Naive thymus-derived CD4-positive, alpha-beta T cell (primary cell): ENCODE measurements at regions not wholly inside any gene's neighbourhood (a gene's known extent, or its start where the extent isn't known, plus 50 kb on each side); places are given as distances from the start of the nearest gene placed in this dataset.

Source experiments
- ATAC-seq: fragments of 150-1000 bp; cut with Tn5 transposase; 2 replicates; pipeline ENCODE4 v1.10.0; 2021; ENCODE audit warnings: mild to moderate bottlenecking, moderate library complexity
- CTCF ChIA-PET: fragments of 350-600 bp; sonication (Branson Sonifier 250); formaldehyde crosslinking; loops from one replicate; lab custom pipeline; 2021; ENCODE audit warnings: antibody characterized with exemption; lab: Charles Lee
- POLR2A ChIA-PET: fragments of 350-600 bp; sonication (Branson Sonifier 250); formaldehyde crosslinking; loops from one replicate; lab custom pipeline; 2021; ENCODE audit warnings: antibody characterized with exemption, inconsistent platforms; lab: Charles Lee
- DNase-seq, 9 donors: peaks; one replicate each; pipeline versions ENCODE4 v3.0.0 to v3.0.0-alpha.2; 2020 to 2022; ENCODE audit warnings: mixed read lengths in 1 of 9
- H3K27ac ChIP-seq: one replicate; pipeline ENCODE4 v1.7.0; 2013; ENCODE audit warnings: mild to moderate bottlenecking, low read depth, low read length, moderate library complexity
- H3K27me3 ChIP-seq, 2 donors: one replicate each; pipeline ENCODE4 v1.7.0; 2013; ENCODE audit warnings: low read length in 2 of 2, mild to moderate bottlenecking in 2 of 2, moderate library complexity in 2 of 2; ENCODE audit not compliant: control insufficient read depth in 2 of 2, insufficient read depth in 2 of 2
- H3K36me3 ChIP-seq, 3 experiments: 1 replicate in 2 of 3; 2 replicates in 1 of 3; pipeline ENCODE4 v1.7.0; 2013; ENCODE audit warnings: low read length in 3 of 3, mild to moderate bottlenecking in 3 of 3, moderate library complexity in 1 of 3; ENCODE audit not compliant: insufficient read depth in 3 of 3, control insufficient read depth in 2 of 3
- H3K4me1 ChIP-seq, 2 donors: one replicate each; pipeline ENCODE4 v1.7.0; 2013; ENCODE audit warnings: low read length in 2 of 2, mild to moderate bottlenecking in 2 of 2, moderate library complexity in 1 of 2; ENCODE audit not compliant: control insufficient read depth in 2 of 2, insufficient read depth in 2 of 2
- H3K4me3 ChIP-seq: 2 replicates; pipeline ENCODE4 v1.7.0; 2013; ENCODE audit warnings: mild to moderate bottlenecking, low read length
- H3K9me3 ChIP-seq, 3 experiments: 1 replicate in 2 of 3; 2 replicates in 1 of 3; pipeline ENCODE4 v1.7.0; 2013; ENCODE audit warnings: low read length in 3 of 3; ENCODE audit not compliant: control insufficient read depth in 2 of 3
- H3K27ac Mint-ChIP-seq, 9 donors: one replicate each; pipeline ENCODE4 v1.8.0; 2020 to 2022; ENCODE audit warnings: mixed read lengths in 9 of 9, mild to moderate bottlenecking in 8 of 9, moderate library complexity in 5 of 9, inconsistent platforms in 2 of 9
- H3K27me3 Mint-ChIP-seq, 5 donors: one replicate each; pipeline ENCODE4 v1.8.0; 2021 to 2022; ENCODE audit warnings: mixed read lengths in 5 of 5, mild to moderate bottlenecking in 1 of 5
- H3K36me3 Mint-ChIP-seq, 5 donors: one replicate each; pipeline ENCODE4 v1.8.0; 2020 to 2022; ENCODE audit warnings: mixed read lengths in 5 of 5, mild to moderate bottlenecking in 3 of 5, inconsistent platforms in 1 of 5
- H3K4me1 Mint-ChIP-seq, 7 donors: one replicate each; pipeline ENCODE4 v1.8.0; 2020 to 2022; ENCODE audit warnings: mixed read lengths in 7 of 7, mild to moderate bottlenecking in 3 of 7, inconsistent platforms in 1 of 7
- H3K4me3 Mint-ChIP-seq, 10 donors: one replicate each; pipeline ENCODE4 v1.8.0; 2020 to 2022; ENCODE audit warnings: mild to moderate bottlenecking in 10 of 10, mixed read lengths in 10 of 10, moderate library complexity in 6 of 10, inconsistent platforms in 2 of 10
- H3K9me3 Mint-ChIP-seq, 11 donors: one replicate each; pipeline ENCODE4 v1.8.0; 2020 to 2022; ENCODE audit warnings: mixed read lengths in 11 of 11, mild to moderate bottlenecking in 4 of 11, inconsistent platforms in 1 of 11, moderate library complexity in 1 of 11
- intact Hi-C, 2 donors: fragments of 100-400 bp; cut with micrococcal nuclease; formaldehyde crosslinking; loops; one replicate each; pipeline ENCODE4 v1.15.1; 2023

DNA sequence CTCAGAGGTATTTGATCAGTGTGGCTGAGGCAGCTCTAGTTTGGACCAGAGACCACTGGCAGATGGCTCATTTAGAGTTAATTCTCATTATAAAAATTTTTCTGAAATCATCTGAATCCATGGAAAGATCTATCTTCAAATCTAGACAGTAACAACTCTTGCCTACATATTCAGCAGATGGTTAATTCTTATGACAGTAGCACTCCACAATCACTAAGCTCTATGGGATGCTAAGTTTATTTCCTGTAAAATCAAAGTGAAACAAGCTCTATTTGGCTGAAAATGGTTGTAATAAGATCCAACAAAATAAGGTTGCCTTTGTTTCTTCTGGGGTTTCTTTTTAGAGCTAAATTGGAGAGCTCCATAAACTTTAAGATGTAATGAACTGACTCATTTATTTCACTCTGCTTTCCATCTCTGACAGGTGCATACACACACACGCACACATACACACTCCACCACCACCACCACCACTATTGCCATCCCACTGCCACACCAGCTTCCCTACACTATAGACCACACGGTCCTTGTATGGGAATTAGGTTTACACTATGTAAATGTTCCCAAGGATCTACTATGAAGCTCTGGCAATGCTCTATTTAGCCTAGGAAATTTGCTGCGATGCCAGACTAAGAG is 293.1 kb downstream of the RPAP3 start:
- Mint-ChIP-seq H3K36me3 (peaks cover 0 to 14% (median 0%) of the 10 kb centered on the region in 5 donors), H3K4me1 (peaks cover 32 to 82% (median 77%) of the 10 kb centered on the region in 7 donors), H3K9me3 (peaks cover 0 to 2% (median 0%) of the 10 kb centered on the region in 11 donors), H3K4me3 (peak overlapping the region in 7 of 10 donors; percentile 5 to 66 (median 50)), H3K27ac (peak overlapping the region in 8 of 9 donors; percentile 23 to 91 (median 80)), H3K27me3 (no peaks in the 10 kb centered on the region)
- CTCF ChIA-PET: interaction anchor here (0.6 to 1.6 kb wide), 9 partner anchors 8 to 391 kb away, joined by 3 to 7 read pairs (median 3); no protein-coding TSS in a partner anchor
- POLR2A ChIA-PET: interaction anchor here (0.5 to 2.0 kb wide), 4 partner anchors 52 to 293 kb away, joined by 3 to 6 read pairs (median 4); partner anchors contain the start of gene RPAP3
- ATAC-seq (no peak), DNase-seq (no peak)
- no peak overlapping the region for H3K4me3 ChIP-seq
- no peaks in the 10 kb centered on the region for H3K9me3 ChIP-seq
- no peaks in the 10 kb centered on the region for H3K36me3 ChIP-seq
- H3K27me3 ChIP-seq: no peaks in the 10 kb centered on the region
- peaks cover 11 to 61% of the 10 kb centered on the region in 2 donors for H3K4me1 ChIP-seq
- H3K27ac ChIP-seq: no peak overlapping the region
- intact Hi-C loops: loop anchor here in 1 of 2 donors (10.0 kb wide), 1 partner anchor 738 kb away; no protein-coding TSS in a partner anchor

DNA sequence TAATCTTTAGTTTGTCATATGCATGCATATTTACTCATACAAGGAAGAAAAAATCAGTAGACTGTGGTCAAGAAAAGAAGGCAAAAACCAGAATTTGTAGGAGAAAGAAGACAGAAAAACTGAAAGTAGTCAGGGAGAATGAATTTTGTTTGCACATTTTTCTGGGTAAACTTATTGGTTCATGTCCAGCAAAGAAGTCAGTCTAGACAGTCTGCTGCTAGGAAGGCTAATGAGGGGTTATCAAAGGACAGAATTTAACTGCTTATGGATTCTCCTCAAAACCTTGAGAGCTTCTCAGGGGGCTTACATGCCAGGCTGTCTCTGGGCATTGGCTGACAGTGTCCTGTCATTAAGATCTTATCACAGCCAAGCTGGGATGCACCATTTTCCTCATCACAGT is 293.9 kb downstream of the RPAP3 start:
- H3K9me3 Mint-ChIP-seq: peaks cover 0 to 2% (median 0%) of the 10 kb centered on the region in 11 donors
- H3K27ac Mint-ChIP-seq: peak overlapping the region in 8 of 9 donors; percentile 7 to 91 (median 80)
- ChIA-PET POLR2A (interaction anchor here (0.9 to 2.0 kb wide), 4 partner anchors 20 to 210 kb away, joined by 3 to 6 read pairs (median 4); no protein-coding TSS in a partner anchor), CTCF (interaction anchor here (0.9 to 1.4 kb wide), 3 partner anchors 105 to 390 kb away, joined by 3 read pairs; no protein-coding TSS in a partner anchor)
- no peaks in the 10 kb centered on the region for H3K36me3 ChIP-seq
- no peaks in the 10 kb centered on the region for H3K27me3 Mint-ChIP-seq
- H3K27me3 ChIP-seq: no peaks in the 10 kb centered on the region
- intact Hi-C loops: loop anchor here in 1 of 2 donors (10.0 kb wide), 1 partner anchor 737 kb away; no protein-coding TSS in a partner anchor
- H3K4me3 Mint-ChIP-seq: peak overlapping the region in 2 of 10 donors; percentile 49 to 67
- H3K4me1 ChIP-seq: peaks cover 13 to 69% of the 10 kb centered on the region in 2 donors
- no peak overlapping the region for H3K27ac ChIP-seq
- DNase-seq (no peak), ATAC-seq (no peak)
- H3K9me3 ChIP-seq: no peaks in the 10 kb centered on the region
- peaks cover 37 to 90% (median 84%) of the 10 kb centered on the region in 7 donors for H3K4me1 Mint-ChIP-seq
- peaks cover 0 to 14% (median 0%) of the 10 kb centered on the region in 5 donors for H3K36me3 Mint-ChIP-seq
- H3K4me3 ChIP-seq: no peak overlapping the region

DNA sequence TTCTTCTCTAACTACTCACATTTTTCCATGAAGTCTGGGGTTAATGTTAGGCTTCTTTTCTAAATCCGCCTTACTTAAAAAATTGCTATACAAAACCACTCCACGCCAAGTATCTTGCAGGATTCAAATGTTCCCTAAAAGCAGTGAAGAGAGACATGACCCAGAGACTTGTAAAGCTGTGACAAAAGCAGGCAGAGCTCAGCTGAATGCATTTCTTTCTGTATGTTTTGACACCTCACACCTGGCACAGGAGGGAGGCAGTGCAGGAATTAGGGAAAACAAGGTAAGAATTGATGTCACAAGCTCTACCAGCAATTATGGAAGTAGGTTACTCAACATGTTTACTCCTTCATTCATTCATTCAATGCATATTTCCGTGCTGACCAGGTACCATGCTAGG is 295.0 kb downstream of the RPAP3 start:
- Histone ChIP-seq H3K27me3 (no peaks in the 10 kb centered on the region), H3K4me3 (no peak overlapping the region), H3K4me1 (peaks cover 13 to 71% of the 10 kb centered on the region in 2 donors), H3K36me3 (no peaks in the 10 kb centered on the region), H3K27ac (peak overlapping the region; percentile 43), H3K9me3 (no peaks in the 10 kb centered on the region)
- peaks cover 0 to 14% (median 0%) of the 10 kb centered on the region in 5 donors for H3K36me3 Mint-ChIP-seq
- H3K27ac Mint-ChIP-seq: peak overlapping the region; percentile 16 to 94 (median 84)
- H3K4me3 Mint-ChIP-seq: peak overlapping the region in 8 of 10 donors; percentile 9 to 75 (median 54)
- peaks cover 39 to 94% (median 89%) of the 10 kb centered on the region in 7 donors for H3K4me1 Mint-ChIP-seq
- ATAC-seq: no peak
- ChIA-PET CTCF (interaction anchor here (0.6 to 4.6 kb wide), 5 partner anchors 13 to 378 kb away, joined by 3 to 34 read pairs (median 4); no protein-coding TSS in a partner anchor), POLR2A (interaction anchor here (1.0 to 2.1 kb wide), 3 partner anchors 13 to 104 kb away, joined by 4 to 8 read pairs (median 5); no protein-coding TSS in a partner anchor)
- no peak for DNase-seq
- peaks cover 0 to 3% (median 0%) of the 10 kb centered on the region in 11 donors for H3K9me3 Mint-ChIP-seq
- H3K27me3 Mint-ChIP-seq: no peaks in the 10 kb centered on the region
- intact Hi-C loops: loop anchor here in 1 of 2 donors (10.0 kb wide), 1 partner anchor 736 kb away; no protein-coding TSS in a partner anchor

DNA sequence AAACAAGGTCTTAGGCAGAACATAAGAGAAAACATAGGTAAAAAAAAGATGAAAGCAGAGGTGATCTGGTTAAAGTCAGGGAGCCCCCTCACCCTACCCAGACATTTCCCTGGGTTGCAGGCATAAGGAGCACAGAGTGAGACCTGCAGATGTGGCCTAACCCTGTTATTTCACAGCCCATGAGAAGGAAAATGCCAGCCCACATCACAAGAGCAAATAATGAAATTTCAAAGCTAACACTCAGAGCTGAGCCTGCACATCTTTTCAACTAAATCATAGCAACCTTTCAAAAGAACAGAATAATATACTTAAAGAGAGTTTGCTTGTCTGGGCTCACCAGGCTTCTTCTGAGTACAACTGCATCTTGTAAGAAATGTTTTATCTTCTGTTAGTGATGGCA is 295.4 kb downstream of the RPAP3 start:
- H3K4me1 ChIP-seq: peaks cover 13 to 71% of the 10 kb centered on the region in 2 donors
- Mint-ChIP-seq H3K36me3 (peaks cover 0 to 15% (median 0%) of the 10 kb centered on the region in 5 donors), H3K4me3 (peak overlapping the region in 8 of 10 donors; percentile 45 to 75 (median 54)), H3K4me1 (peaks cover 41 to 94% (median 89%) of the 10 kb centered on the region in 7 donors), H3K9me3 (peaks cover 0 to 2% (median 0%) of the 10 kb centered on the region in 11 donors), H3K27me3 (no peaks in the 10 kb centered on the region), H3K27ac (peak overlapping the region in 8 of 9 donors; percentile 75 to 94 (median 86))
- H3K27me3 ChIP-seq: no peaks in the 10 kb centered on the region
- no peak overlapping the region for H3K4me3 ChIP-seq
- peak overlapping the region; percentile 43 for H3K27ac ChIP-seq
- intact Hi-C loops: loop anchor here in 1 of 2 donors (10.0 kb wide), 1 partner anchor 736 kb away; no protein-coding TSS in a partner anchor
- no peaks in the 10 kb centered on the region for H3K9me3 ChIP-seq
- CTCF ChIA-PET: interaction anchor here (0.6 to 4.6 kb wide), 4 partner anchors 13 to 378 kb away, joined by 3 to 34 read pairs (median 4); no protein-coding TSS in a partner anchor
- peak in 6 of 9 donors; percentile 14 to 67 (median 46) for DNase-seq
- peak; percentile 65 for ATAC-seq
- POLR2A ChIA-PET: interaction anchor here (1.0 to 2.1 kb wide), 4 partner anchors 13 to 203 kb away, joined by 3 to 8 read pairs (median 4); no protein-coding TSS in a partner anchor
- H3K36me3 ChIP-seq: no peaks in the 10 kb centered on the region

DNA sequence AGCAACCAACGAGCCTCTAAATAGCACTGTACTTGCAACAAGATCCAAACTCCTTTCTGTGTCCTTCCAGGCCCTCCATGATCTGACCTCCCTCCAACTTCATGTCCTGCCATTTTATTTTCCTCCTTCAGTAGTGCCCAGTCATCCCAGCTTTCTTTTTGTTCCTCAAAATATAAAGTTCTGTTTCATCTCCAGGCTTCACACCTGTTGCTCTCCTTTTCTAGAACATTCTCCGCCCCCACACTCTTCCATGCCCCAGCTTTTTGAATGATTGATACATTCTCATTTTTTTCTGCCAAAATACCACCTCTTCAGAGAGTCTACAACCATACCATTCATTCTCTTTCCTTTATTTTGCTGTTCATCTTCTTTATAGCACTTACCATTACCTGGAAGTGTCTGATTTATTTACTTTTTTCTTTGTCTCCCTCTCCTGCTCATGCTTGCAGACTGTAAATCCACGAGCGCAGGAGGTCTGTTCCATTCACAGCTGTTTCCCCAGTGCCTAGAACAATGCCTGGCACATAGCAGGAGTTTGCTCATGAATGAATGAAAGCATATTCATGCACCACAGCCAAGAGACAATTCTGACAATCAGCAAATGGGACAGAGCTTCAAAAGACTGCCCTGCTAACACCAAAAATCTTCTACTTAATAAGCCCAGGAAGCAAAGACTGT is 296.4 kb downstream of the RPAP3 start:
- Histone ChIP-seq H3K36me3 (no peaks in the 10 kb centered on the region), H3K4me3 (no peak overlapping the region), H3K27ac (peak overlapping the region; percentile 1), H3K4me1 (peaks cover 13 to 71% of the 10 kb centered on the region in 2 donors), H3K27me3 (no peaks in the 10 kb centered on the region), H3K9me3 (no peaks in the 10 kb centered on the region)
- intact Hi-C loops: loop anchor here in 1 of 2 donors (5.0 kb wide), 1 partner anchor 278 kb away; no protein-coding TSS in a partner anchor
- POLR2A ChIA-PET: interaction anchor here (0.9 to 2.1 kb wide), 3 partner anchors 102 to 213 kb away, joined by 3 to 8 read pairs (median 3); no protein-coding TSS in a partner anchor
- Mint-ChIP-seq H3K4me1 (peaks cover 41 to 88% (median 80%) of the 10 kb centered on the region in 7 donors), H3K36me3 (peaks cover 0 to 15% (median 0%) of the 10 kb centered on the region in 5 donors), H3K27me3 (no peaks in the 10 kb centered on the region), H3K4me3 (peak overlapping the region in 8 of 10 donors; percentile 0 to 63 (median 28)), H3K9me3 (peaks cover 0 to 2% (median 0%) of the 10 kb centered on the region in 11 donors), H3K27ac (peak overlapping the region in 8 of 9 donors; percentile 12 to 93 (median 82))
- no peak for DNase-seq
- CTCF ChIA-PET: interaction anchor here (1.2 to 4.6 kb wide), 2 partner anchors 12 to 377 kb away, joined by 4 to 34 read pairs; no protein-coding TSS in a partner anchor
- no peak for ATAC-seq
